LNCAP (cell line): ENCODE measurements at regions not wholly inside any gene's neighbourhood (a gene's known extent, or its start where the extent isn't known, plus 50 kb on each side); places are given as distances from the start of the nearest gene placed in this dataset.

Experiments used
- TF ChIP-seq, protein P1 (sequence below): fragments of 450-650 bp; IDR thresholded peaks from 2 replicates; pipeline ENCODE4 v1.5.1; 2017; ENCODE audit warnings: mild to moderate bottlenecking

DNA sequence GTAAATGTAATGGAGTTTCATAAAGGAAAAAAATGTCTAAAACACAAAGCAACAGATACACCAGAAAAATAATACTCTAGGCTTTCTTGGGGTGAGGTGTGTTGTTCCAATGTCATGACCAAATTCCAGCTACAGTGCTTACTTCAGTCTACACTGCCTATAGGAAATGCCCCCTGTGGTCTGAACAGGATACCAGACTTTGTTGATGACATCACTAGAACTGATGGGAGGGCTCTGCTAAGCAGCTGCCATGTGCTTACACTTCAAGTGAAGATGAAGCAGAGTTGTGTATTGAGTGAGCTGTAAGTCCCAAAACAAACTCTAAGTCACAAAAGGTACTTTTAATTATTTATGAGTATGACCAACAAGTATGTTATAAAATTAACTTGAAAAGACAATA is 456.1 kb upstream of the IL12A start:
- TF ChIP-seq, protein P1, sequence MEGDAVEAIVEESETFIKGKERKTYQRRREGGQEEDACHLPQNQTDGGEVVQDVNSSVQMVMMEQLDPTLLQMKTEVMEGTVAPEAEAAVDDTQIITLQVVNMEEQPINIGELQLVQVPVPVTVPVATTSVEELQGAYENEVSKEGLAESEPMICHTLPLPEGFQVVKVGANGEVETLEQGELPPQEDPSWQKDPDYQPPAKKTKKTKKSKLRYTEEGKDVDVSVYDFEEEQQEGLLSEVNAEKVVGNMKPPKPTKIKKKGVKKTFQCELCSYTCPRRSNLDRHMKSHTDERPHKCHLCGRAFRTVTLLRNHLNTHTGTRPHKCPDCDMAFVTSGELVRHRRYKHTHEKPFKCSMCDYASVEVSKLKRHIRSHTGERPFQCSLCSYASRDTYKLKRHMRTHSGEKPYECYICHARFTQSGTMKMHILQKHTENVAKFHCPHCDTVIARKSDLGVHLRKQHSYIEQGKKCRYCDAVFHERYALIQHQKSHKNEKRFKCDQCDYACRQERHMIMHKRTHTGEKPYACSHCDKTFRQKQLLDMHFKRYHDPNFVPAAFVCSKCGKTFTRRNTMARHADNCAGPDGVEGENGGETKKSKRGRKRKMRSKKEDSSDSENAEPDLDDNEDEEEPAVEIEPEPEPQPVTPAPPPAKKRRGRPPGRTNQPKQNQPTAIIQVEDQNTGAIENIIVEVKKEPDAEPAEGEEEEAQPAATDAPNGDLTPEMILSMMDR: no peak

DNA sequence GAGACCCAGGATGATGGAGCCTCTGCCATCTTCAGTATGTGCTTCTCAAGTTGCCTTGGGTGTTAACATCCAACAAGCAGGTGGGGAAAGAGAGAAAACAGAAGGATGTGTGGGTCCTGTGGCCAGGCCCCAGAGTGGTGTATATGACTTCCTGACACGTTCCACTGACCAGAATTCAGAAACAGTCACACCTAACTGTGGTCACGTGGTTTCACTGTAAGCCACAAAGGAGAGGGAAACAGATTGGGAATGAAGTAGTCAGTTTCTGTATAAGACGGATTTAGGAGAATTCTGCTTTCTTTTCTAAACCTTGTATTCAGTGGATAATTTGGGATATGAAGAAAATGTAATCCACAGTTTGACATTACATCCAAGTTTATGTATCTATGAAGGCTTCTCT is 454.1 kb upstream of the IL12A start:
- TF ChIP-seq, protein P1: no peak

DNA sequence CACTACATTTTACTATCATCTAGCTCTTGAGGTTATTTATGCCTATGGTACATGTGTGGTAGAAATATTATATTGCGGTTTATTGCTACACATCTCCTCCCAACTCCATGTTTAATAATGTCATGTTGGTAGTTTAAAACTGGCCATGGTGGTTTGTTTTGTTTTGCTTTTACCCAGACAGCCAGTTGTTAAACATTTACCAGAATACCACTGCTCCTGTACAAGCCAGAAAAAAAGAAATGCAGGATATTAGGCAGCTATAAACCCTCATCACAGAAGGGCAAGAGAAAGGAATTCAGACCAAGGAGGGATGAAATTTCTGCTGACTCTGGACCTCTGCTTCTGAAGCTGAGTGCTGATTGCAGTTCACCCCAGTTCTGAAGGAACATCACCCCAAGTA is 451.8 kb upstream of the IL12A start:
- TF ChIP-seq, protein P1: no peak

DNA sequence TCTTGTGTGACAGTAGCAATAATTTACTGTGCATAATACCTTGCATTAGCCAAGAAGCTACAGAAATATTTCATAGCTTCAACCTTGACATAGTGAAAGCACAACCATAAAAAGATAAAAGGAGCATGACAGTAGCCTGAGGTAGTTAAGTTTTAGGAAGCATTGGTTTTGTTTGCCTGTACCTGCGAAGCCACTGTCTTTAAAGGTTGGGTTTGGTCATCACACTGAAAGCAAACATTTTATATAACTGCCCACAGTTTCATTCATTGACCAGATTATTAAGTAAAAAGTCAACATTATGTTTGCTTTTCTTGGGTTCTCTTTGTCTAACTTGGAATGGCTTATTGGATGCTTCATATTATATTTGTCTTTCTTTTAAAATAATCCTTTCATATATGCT is 450.1 kb upstream of the IL12A start:
- TF ChIP-seq, protein P1: no peak

DNA sequence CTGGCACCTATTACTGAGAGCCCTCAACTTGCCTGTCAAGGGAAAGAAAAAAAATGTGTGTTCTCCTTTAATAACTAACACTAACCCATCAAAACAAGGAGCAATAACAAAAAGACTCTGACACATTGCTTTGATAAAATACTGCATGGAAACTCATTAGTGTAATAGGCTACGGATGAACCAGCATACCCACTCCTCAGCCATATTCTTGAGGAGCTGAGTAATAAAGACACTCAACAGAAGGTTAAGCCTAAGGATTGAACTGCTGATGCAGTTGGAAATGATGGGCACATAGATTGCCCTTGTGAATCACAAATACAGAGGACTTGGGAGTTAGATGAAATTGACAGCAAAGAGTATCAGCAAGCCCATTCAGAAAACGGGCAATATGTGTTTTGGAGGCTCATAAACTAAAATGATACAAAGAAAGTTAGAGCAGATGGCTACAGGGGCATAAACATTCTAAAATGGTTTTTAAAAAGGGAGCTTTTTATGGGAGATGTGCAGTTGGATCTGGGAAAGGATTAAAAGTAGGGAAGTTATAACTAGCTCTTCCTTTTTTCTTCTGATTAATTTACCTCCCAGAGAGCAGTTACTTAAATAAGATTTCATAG is 447.6 kb upstream of the IL12A start:
- TF ChIP-seq, protein P1: no peak

DNA sequence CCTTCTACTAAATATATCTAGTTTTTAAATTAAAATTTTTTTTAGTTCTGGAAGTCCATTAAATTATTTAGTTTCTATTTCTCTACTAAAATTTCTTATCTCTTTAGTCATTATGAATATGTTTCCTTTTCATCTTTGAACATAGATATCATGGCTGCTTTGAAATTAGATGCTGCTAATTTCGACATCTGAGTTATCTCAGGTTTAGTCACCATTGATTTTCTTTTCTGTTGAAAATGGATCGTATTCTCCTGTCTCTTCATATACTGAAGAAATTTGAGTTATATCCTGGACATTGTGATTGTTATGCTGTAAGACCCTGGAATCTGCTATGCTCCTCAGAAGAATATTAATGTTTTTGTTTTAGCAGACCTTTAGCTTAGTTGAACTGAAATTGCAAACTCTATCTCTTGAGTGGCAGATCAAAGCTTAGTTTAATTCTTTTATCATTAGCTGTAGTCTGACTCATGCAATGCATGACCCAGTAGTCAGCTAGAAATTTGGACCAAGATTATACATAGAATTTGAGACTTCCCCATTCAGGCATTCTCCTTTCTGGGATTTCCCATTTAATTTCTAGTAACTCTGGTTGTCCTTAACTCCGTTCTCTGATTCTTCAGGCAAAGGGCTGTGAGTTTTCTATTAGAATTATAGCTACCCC is 439.8 kb upstream of the IL12A start:
- TF ChIP-seq, protein P1: no peak

DNA sequence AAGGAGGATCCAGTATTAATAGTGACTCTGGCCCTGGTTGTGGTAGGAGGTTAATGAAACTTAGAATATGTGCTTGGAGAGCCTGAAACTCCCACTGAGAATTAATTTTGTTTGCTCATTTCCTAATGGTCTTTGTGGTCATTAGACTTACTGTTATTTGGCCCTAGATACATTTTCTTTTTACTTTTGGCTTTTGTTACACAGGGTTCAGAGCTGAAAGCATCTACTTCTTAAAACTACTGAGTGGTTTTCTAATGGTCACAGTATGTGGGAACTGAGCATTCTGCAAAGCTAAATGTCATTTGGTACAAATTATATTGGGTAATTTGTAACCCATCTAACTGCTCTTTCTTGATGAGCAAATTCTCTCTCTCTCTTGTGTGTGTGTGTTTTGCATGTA is 433.4 kb upstream of the IL12A start:
- TF ChIP-seq, protein P1: no peak

DNA sequence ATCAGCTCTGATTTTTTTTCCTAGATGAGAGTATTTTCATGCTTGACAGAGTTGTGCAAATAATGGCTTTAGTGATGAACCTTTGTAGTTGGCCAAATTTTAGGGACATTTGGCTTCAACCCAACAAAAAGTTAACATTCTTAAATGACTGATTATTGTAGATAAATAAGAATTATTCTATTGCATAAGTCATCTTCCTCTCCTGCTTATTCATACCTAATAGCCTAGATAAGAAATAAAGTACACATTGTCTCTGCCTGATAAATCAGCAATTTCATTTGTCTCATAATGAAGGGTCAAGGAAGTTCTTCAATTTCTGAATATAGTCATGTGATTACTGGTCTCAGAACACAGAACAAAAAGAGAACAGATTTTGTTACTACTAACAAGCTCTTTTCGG is 428.9 kb upstream of the IL12A start:
- TF ChIP-seq, protein P1: no peak
